Esophagus muscularis mucosa (tissue), 4 donors: ENCODE measurements at regions not wholly inside any gene's neighbourhood (a gene's known extent, or its start where the extent isn't known, plus 50 kb on each side); places are given as distances from the start of the nearest gene placed in this dataset.
A peak's percentile ranks its signal among the peaks of the same experiment; 100 is the strongest.

ENCODE experiments used
- DNase-seq: peaks from one replicate; pipeline ENCODE4 v3.0.0-alpha.2; 2017; ENCODE audit errors: extremely low spot score
- H3K27ac ChIP-seq, 4 donors: fragments of 200-600 bp; sonication (generic); replicated peaks in 1 of 4; 1 replicate in 3 of 4; 2 replicates in 1 of 4; pipeline ENCODE4 v1.5.1; 2016 to 2019; ENCODE audit warnings: mild to moderate bottlenecking in 1 of 4
- H3K27me3 ChIP-seq, 4 donors: fragments of 200-600 bp; sonication (generic); one replicate each; pipeline versions ENCODE4 v1.5.1 to v1.6.0; 2016 to 2019
- H3K36me3 ChIP-seq, 4 donors: fragments of 200-600 bp; sonication (generic); one replicate each; pipeline ENCODE4 v1.5.1; 2016 to 2019
- H3K4me1 ChIP-seq, 4 donors: fragments of 200-600 bp; sonication (generic); one replicate each; pipeline ENCODE4 v1.5.1; 2016 to 2019
- H3K4me3 ChIP-seq, 4 donors: fragments of 200-600 bp; sonication (generic); 1 replicate in 2 of 4; 2 replicates in 2 of 4; pipeline ENCODE4 v1.5.1; 2016 to 2019; ENCODE audit warnings: mild to moderate bottlenecking in 4 of 4, moderate library complexity in 1 of 4
- H3K9me3 ChIP-seq, 4 donors: fragments of 200-600 bp; sonication (generic); 1 replicate in 3 of 4; 2 replicates in 1 of 4; pipeline ENCODE4 v1.5.1; 2016 to 2019
- EP300 ChIP-seq: sonication (generic); formaldehyde crosslinking; IDR thresholded peaks from one replicate; pipeline ENCODE4 v1.6.1; 2017; ENCODE audit warnings: antibody characterized with exemption
- POLR2A ChIP-seq: fragments of 450-650 bp; IDR thresholded peaks from one replicate; pipeline ENCODE4 v1.6.1; 2017; ENCODE audit warnings: antibody characterized with exemption, moderate library complexity, mild to moderate bottlenecking, low read depth
- POLR2AphosphoS5 ChIP-seq, 2 donors: sonication (generic); formaldehyde crosslinking; IDR thresholded peaks; one replicate each; pipeline ENCODE4 v1.6.1; 2017; ENCODE audit warnings: antibody characterized with exemption in 2 of 2
- WGBS: methylation state at CpG from one replicate; pipeline ENCODE4 v1.1.5; 2018; 5-methylcytosine and 5-hydroxymethylcytosine counted together
- intact Hi-C: fragments of 100-400 bp; cut with DNase I; formaldehyde crosslinking; loops from one replicate; pipeline ENCODE4 v1.15.1; 2023
- TF ChIP-seq, protein P1 (sequence below), 3 experiments: fragments of 200-600 bp in 2 of 3; fragments of 450-650 bp in 1 of 3; sonication (generic) in 2 of 3; IDR thresholded peaks; one replicate each; pipeline ENCODE4 v1.5.1; 2017 to 2019; ENCODE audit warnings: antibody characterized with exemption in 3 of 3, mild to moderate bottlenecking in 2 of 3, moderate library complexity in 1 of 3

DNA sequence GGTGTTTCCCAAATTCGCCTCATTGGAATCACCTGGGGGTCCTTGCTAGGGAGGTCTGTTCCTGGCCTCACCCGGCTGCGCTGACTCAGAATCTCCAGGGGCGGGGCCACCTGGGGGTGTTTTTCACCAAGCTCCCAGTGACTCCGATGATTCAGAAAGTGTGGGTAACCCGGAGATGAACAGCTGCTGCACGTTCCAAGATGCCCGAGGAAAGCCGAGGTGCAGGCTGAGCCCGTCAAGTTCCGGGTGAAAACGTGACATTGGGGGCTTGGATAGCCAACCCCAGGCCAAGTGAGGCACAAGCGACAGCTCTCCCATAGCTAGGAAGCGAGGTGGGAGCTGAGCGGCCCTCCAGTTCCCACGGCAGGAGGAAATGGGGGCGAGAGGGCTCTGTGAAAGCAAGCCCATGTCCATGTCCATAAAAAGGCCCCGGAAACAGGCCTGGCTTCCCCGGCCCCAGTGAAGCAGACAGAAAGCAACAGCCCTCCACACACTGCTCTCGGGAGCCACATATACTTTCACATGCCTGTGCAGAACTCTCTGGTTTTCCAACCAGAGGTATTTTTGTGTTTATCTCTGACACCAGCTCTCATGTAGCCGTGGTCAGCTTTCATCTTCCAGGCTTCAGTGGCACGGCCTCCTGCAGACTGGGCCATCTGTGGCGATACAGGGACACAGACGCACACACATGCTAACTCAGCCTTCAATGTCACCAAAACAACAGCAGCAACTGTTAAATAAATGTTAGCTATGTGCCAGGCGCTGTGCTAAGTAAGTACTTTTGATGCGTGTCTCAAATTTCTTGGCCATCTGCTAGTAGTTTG lies 90.7 kb upstream of the CCDC28A start:
- H3K27ac ChIP-seq: peak overlapping the region in 2 of 4 donors; percentile 31 to 61

DNA sequence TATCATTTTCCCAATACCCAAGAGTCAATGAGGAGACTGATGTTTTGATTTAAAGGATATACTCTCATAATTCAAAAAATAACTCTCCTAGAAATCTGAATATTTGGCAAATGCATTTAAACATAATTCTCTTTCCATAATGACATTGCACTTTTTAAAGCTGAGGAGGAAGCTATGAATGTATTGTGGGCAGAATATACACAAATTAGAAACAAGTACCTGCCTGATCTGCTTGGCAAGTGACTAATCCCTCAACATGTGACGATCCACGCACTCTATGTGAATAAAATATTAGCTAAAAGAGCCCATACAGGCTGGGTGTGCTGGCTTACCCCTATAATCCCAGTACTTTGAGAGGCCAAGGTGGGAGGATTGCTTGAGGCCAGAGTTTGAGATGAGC lies 88.3 kb upstream of the CCDC28A start:
- no peaks in the 10 kb centered on the region for H3K27me3 ChIP-seq
- no peak for DNase-seq
- 91% methylated on average over 2 of the region's 2 CpGs for WGBS
- intact Hi-C loops: no loop called here
- no peaks in the 10 kb centered on the region for H3K9me3 ChIP-seq
- H3K36me3 ChIP-seq: no peaks in the 10 kb centered on the region
- peaks cover 0 to 11% (median 4%) of the 10 kb centered on the region in 4 donors for H3K4me1 ChIP-seq
- TF ChIP-seq EP300 (no peak), POLR2A (no peak), POLR2AphosphoS5 (IDR thresholded peaks at IDR 0.05) (no peak)
- TF ChIP-seq, protein P1, sequence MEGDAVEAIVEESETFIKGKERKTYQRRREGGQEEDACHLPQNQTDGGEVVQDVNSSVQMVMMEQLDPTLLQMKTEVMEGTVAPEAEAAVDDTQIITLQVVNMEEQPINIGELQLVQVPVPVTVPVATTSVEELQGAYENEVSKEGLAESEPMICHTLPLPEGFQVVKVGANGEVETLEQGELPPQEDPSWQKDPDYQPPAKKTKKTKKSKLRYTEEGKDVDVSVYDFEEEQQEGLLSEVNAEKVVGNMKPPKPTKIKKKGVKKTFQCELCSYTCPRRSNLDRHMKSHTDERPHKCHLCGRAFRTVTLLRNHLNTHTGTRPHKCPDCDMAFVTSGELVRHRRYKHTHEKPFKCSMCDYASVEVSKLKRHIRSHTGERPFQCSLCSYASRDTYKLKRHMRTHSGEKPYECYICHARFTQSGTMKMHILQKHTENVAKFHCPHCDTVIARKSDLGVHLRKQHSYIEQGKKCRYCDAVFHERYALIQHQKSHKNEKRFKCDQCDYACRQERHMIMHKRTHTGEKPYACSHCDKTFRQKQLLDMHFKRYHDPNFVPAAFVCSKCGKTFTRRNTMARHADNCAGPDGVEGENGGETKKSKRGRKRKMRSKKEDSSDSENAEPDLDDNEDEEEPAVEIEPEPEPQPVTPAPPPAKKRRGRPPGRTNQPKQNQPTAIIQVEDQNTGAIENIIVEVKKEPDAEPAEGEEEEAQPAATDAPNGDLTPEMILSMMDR (IDR thresholded peaks at IDR 0.05): no peak
- H3K4me3 ChIP-seq: no peak overlapping the region
- no peak overlapping the region for H3K27ac ChIP-seq

More for the DNA sequence above, 90.7 kb upstream of the CCDC28A start:
- Histone ChIP-seq H3K9me3 (no peaks in the 10 kb centered on the region), H3K27me3 (no peaks in the 10 kb centered on the region), H3K36me3 (no peaks in the 10 kb centered on the region), H3K4me1 (peaks cover 0 to 11% (median 4%) of the 10 kb centered on the region in 4 donors), H3K4me3 (peak overlapping the region in 3 of 4 donors; percentile 8 to 34 (median 31))
- DNase-seq: no peak
- intact Hi-C loops: no loop called here
- TF ChIP-seq POLR2A: no peak
- no peak for TF ChIP-seq POLR2AphosphoS5 (IDR thresholded peaks at IDR 0.05)
- no peak for TF ChIP-seq EP300
- TF ChIP-seq, protein P1 (IDR thresholded peaks at IDR 0.05): no peak
- WGBS: 70% methylated on average over 23 of the region's 26 CpGs

DNA sequence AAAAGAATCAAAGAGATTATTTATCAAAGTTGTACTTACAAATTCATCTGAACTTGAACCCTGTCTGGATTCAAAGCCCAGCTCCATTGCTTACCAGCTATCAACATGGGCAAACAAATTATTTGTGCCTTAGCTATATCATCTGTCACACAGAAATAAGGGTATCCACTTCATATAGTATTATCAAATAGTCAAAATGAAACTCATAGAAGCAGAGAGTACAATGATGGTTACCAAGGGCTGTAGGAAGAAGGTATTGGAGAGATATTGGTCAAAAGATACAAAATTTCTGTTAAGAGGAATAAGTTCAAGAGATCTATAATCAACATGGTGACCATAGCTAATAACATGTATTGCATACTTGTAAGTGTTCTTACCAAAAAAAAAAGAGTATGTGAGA lies 87.8 kb upstream of the CCDC28A start:
- TF ChIP-seq POLR2AphosphoS5 (IDR thresholded peaks at IDR 0.05) (no peak), POLR2A (no peak), EP300 (no peak)
- TF ChIP-seq, protein P1 (IDR thresholded peaks at IDR 0.05): no peak
- intact Hi-C loops: no loop called here
- DNase-seq: no peak
- no peaks in the 10 kb centered on the region for H3K27me3 ChIP-seq
- H3K36me3 ChIP-seq: no peaks in the 10 kb centered on the region
- peaks cover 0 to 11% (median 4%) of the 10 kb centered on the region in 4 donors for H3K4me1 ChIP-seq
- H3K9me3 ChIP-seq: no peaks in the 10 kb centered on the region
- no peak overlapping the region for H3K27ac ChIP-seq
- no peak overlapping the region for H3K4me3 ChIP-seq

DNA sequence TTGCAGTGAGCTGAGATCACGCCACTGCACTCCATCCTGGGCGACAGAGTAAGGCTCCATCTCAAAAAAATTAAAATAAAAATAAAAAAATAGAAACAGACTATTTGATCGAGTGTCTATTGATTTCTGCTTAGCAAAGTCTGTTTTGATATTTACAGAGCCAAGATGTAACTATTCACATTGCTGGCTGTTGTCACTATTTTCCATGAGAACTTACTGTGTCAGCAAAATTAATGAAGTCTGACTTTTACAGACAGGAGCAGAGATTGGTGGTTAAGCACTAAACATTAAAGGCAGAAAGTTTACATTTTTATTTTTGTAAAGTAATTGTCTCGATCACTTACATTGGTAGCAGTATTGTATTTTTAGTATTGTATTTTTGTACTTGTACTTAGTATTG lies 85.0 kb upstream of the CCDC28A start:
- H3K27ac ChIP-seq: no peak overlapping the region
- 75% methylated on average over 4 of the region's 4 CpGs for WGBS
- H3K4me1 ChIP-seq: peaks cover 0 to 13% (median 12%) of the 10 kb centered on the region in 4 donors
- no peaks in the 10 kb centered on the region for H3K9me3 ChIP-seq
- H3K27me3 ChIP-seq: no peaks in the 10 kb centered on the region
- no peak for TF ChIP-seq POLR2AphosphoS5 (IDR thresholded peaks at IDR 0.05)
- TF ChIP-seq, protein P1 (IDR thresholded peaks at IDR 0.05): no peak
- no peak for TF ChIP-seq POLR2A
- TF ChIP-seq EP300: no peak
- DNase-seq: no peak
- intact Hi-C loops: no loop called here
- no peak overlapping the region for H3K4me3 ChIP-seq
- no peaks in the 10 kb centered on the region for H3K36me3 ChIP-seq
